ENCODE measurements at regions not wholly inside any gene's neighbourhood (a gene's known extent, or its start where the extent isn't known, plus 50 kb on each side); places are given as distances from the start of the nearest gene placed in this dataset.

DNA sequence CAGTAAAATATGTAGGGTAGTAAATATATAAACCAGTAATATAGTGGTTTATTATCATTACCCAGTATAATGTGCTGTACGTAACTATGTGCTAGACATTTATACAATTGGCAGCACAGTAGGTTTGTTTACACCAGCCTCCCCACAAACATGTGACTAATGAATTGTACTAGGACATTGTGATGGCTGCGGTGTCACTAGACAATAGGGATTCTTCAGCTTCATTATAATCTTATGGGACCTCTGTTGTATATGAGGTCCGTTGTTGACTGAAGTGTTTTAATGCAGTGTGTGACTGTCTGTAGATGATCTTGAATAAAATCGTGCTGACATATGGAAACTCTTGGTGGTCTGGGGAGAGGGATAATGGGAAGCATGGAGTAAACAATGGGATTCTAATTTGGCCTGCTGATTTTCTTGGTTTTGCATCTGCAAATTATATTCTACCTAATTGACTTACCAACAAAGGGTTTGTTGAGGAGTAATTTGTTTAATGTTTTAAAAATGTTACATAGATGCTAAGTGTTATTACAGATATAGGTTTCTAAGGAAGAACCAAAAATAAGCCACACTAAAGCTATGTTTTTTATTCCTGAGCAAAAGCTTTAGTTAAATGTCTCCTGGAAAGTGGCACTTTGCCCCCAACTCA lies 496.5 kb upstream of the TBL1XR1 start:
- Histone ChIP-seq H3K27ac (no peak overlapping the region), H3K4me1 (no peaks in the 10 kb centered on the region), H3K36me3 (no peaks in the 10 kb centered on the region), H3K9me3 (no peaks in the 10 kb centered on the region), H3K27me3 (no peaks in the 10 kb centered on the region), H3K4me3 (no peak overlapping the region)
- ATAC-seq (no peak), DNase-seq (peak in 1 of 4 donors; percentile 15)
- intact Hi-C loops (cut with DNase I), result no loop called here
- TF ChIP-seq, protein P1, sequence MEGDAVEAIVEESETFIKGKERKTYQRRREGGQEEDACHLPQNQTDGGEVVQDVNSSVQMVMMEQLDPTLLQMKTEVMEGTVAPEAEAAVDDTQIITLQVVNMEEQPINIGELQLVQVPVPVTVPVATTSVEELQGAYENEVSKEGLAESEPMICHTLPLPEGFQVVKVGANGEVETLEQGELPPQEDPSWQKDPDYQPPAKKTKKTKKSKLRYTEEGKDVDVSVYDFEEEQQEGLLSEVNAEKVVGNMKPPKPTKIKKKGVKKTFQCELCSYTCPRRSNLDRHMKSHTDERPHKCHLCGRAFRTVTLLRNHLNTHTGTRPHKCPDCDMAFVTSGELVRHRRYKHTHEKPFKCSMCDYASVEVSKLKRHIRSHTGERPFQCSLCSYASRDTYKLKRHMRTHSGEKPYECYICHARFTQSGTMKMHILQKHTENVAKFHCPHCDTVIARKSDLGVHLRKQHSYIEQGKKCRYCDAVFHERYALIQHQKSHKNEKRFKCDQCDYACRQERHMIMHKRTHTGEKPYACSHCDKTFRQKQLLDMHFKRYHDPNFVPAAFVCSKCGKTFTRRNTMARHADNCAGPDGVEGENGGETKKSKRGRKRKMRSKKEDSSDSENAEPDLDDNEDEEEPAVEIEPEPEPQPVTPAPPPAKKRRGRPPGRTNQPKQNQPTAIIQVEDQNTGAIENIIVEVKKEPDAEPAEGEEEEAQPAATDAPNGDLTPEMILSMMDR (IDR thresholded peaks at IDR 0.05), result no peak

DNA sequence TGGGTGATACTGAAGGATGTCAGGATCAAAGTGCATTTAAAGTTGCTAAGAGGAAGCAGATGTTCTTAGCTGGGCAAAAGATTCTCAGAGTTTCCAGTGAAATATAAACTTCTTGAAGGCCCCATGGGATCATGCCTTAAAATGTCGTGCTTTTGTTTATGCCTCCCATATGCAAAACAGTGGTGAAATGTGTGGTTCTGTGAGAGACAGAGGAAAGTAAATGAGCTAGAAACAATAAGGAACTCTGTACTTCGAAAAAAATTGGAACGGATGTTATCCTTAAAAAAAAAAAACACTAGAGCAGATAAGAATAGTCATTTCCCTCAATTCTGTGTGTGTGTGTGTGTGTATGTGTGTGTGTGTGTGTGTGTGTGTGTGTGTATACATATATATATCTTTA lies 497.0 kb upstream of the TBL1XR1 start:
- ATAC-seq (no peak), DNase-seq (peak in 1 of 4 donors; percentile 60)
- Histone ChIP-seq H3K4me1 (no peaks in the 10 kb centered on the region), H3K27me3 (no peaks in the 10 kb centered on the region), H3K36me3 (no peaks in the 10 kb centered on the region), H3K4me3 (no peak overlapping the region), H3K9me3 (no peaks in the 10 kb centered on the region), H3K27ac (no peak overlapping the region)
- intact Hi-C loops (cut with DNase I), result no loop called here
- TF ChIP-seq, protein P1 (IDR thresholded peaks at IDR 0.05), result no peak

DNA sequence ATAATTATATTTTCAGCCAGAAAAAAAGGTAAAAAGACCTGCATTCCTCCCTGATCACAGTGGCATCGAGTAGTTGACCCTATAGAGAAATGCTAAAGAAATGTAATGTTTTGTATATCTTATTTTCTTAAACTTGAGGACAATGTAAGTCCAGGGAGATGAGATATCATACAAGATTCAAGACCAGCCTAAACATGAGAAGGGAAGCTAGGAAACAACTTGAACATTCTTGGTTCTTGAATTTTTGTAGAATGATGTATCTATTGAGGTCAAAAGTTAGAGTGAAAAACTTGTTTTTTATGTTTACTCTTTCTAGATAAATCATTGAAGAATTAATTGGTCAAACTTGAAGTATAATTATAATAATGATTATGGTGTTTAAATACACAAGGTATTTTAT lies 497.7 kb upstream of the TBL1XR1 start:
- TF ChIP-seq, protein P1 (IDR thresholded peaks at IDR 0.05), result no peak
- Histone ChIP-seq H3K27ac (no peak overlapping the region), H3K9me3 (no peaks in the 10 kb centered on the region), H3K27me3 (no peaks in the 10 kb centered on the region), H3K4me1 (no peaks in the 10 kb centered on the region), H3K36me3 (no peaks in the 10 kb centered on the region), H3K4me3 (no peak overlapping the region)
- ATAC-seq (no peak), DNase-seq (no peak)
- intact Hi-C loops (cut with DNase I), result no loop called here

DNA sequence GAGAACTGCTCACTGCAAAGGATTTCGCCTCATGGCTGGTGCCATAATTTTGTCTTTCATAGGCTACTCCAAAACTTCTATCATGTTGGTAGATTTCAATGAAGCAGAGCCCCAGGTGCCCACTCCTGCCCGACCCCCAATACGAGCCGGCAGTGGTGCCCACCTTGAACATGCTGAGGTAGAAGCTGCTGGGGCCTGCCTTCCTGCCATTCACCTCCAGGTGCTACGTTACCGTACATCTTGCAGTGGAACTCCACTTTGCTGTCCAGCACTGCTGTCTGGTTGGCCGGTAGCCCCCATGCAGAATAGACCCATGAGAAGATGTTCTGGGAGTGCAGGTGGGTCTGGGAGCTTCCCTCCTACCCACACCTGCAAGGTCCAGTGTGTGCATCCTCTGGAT lies 502.8 kb upstream of the TBL1XR1 start:
- intact Hi-C loops (cut with DNase I), result no loop called here
- Histone ChIP-seq H3K27me3 (no peaks in the 10 kb centered on the region), H3K36me3 (no peaks in the 10 kb centered on the region), H3K27ac (no peak overlapping the region), H3K4me3 (no peak overlapping the region), H3K4me1 (no peaks in the 10 kb centered on the region), H3K9me3 (no peaks in the 10 kb centered on the region)
- peak in 1 of 4 donors; percentile 58 for DNase-seq
- no peak for ATAC-seq
- TF ChIP-seq, protein P1 (IDR thresholded peaks at IDR 0.05), result no peak

DNA sequence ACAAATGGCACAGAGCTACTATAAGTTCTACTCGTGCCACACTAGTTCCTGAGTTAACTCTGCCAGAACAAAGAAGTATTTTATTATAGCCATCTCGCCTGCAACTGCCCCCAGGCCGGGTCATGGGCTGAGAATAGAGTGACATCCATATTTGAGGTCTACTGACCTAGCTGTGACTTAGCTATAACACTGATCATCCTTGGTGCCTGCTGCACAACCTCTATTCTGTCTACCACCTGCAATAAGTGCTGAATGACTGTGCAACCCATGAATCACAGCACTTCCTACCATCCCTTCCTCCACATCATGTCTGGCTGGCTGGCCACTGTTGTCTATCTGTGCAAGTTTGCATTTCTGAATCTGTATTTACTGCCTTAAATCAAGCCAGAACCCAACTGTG lies 506.5 kb upstream of the TBL1XR1 start:
- TF ChIP-seq, protein P1 (IDR thresholded peaks at IDR 0.05), result no peak
- Histone ChIP-seq H3K4me1 (no peaks in the 10 kb centered on the region), H3K4me3 (no peak overlapping the region), H3K9me3 (no peaks in the 10 kb centered on the region), H3K36me3 (no peaks in the 10 kb centered on the region), H3K27ac (no peak overlapping the region), H3K27me3 (no peaks in the 10 kb centered on the region)
- intact Hi-C loops (cut with DNase I), result no loop called here
- no peak for DNase-seq
- ATAC-seq, result no peak
